HG02759 (cell line): ENCODE measurements at regions not wholly inside any gene's neighbourhood (a gene's known extent, or its start where the extent isn't known, plus 50 kb on each side); places are given as distances from the start of the nearest gene placed in this dataset.
"Not testable (repeated sequence)": the region's sequence is repeated elsewhere in the genome, so short reads cannot be mapped to it uniquely, and the experiment has no call there.

Source experiments
- ATAC-seq: cut with Tn5 transposase; IDR thresholded peaks from one replicate; pipeline ENCODE4 v1.9.1; 2021; ENCODE audit warnings: mild to moderate bottlenecking, moderate library complexity; ENCODE audit not compliant: unreplicated experiment

GRCh38 chr4:138805736-138806135 is 209.8 kb upstream of the NOCT start:
- ATAC-seq: no peak

DNA sequence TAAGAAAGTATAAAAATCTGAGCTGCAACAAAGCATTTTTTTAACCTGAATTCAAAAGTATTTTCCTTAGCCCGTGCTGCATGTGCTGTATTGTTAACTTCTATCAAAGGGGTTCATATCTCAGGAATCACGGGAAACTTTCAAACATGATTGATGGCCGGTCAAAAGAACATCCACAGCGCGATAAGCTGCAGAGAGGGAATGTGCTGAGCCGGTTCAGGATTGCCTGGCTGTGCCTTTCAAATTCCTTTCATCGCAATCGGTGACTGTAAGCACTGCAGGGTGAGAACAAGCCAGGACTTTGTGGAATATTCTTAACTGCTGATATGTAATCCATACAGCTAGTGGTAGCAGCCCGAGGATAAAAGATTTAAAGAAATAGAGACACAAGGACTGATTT is 210.9 kb upstream of the NOCT start:
- no peak for ATAC-seq

DNA sequence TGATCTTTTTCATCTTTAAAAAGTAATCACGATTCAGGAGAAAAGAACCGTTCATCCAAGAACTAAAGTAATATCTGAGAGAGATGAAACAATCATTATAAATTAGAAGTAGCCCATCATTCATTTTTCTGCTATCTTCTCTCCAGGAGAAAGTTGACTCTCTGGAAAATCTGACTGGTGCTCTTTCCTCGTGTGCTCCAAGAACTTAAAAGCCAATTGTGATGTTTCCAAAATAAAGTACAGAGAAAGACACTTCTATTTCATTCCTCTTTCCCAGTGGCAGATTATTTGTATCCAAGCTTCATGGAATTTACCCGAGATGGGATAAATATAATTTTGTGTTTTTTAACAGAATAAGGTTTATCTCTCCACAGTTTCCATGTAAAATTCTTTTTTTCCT is 212.5 kb upstream of the NOCT start:
- ATAC-seq: no peak

GRCh38 chr4:138802499-138802898 is 213.1 kb upstream of the NOCT start:
- ATAC-seq: no peak

GRCh38 chr4:138800421-138800820 is 215.2 kb upstream of the NOCT start:
- no peak for ATAC-seq

- ATAC-seq: no peak
Measured at GRCh38 chr4:138798404-138798803, 217.2 kb upstream of the NOCT start.

- no peak for ATAC-seq
Measured at GRCh38 chr4:138797646-138798045, 217.9 kb upstream of the NOCT start.

GRCh38 chr4:138796761-138797160 is 218.8 kb upstream of the NOCT start:
- no peak for ATAC-seq

DNA sequence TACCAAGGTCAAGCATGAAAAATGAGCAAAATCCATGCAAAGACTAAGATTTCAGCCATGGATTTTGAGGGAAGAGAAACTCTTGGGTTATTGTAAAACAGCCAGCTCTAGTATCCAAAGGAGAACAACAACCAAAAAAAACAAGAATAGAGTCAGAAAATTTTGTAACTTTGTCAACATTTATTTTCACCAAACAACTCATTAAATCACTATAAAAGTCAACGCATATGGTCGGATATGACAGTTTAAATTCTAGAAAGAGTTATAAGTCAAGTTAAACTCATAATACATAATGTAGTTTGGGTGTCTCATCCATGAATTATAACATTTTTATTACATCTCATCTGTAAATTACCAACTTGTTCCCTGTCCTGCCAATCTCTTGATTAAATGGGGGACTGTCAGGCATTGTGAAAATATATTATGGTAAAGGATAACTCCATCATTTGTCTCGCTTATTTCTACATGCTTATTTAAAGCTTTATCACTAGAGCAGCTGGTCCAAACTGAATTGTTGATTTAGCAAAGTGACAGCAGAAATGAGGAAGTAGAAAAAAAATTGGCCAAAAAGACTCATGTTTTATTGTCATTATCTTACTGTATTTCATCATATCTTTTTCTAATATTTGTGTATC is 224.8 kb upstream of the NOCT start:
- ATAC-seq: no peak

GRCh38 chr4:138789796-138790195 is 225.8 kb upstream of the NOCT start:
- no peak for ATAC-seq

DNA sequence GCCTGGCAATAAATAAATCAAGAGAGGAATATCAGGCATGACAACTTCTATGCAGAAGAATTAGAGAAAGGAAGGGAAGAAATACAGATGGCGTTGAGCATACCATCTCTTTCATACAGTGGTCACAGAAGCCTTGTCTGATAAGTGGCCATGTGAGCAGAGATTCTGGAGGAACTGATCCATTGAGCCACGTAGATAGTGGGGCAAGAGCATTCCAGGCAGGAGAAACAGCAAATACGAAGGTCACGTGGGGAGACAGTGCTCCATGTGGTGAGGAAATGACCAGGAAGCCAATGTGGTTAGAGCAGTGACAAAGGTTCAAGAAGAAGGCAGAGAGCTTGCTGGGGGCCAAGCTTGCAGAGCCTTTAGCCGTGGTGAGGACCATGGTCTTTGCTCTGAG is 226.7 kb upstream of the NOCT start:
- no peak for ATAC-seq

- ATAC-seq: no peak
Measured at GRCh38 chr4:138788267-138788790, 227.3 kb upstream of the NOCT start.

- not testable (repeated sequence) for ATAC-seq
Measured at GRCh38 chr4:138779761-138780160, 235.8 kb upstream of the NOCT start.

DNA sequence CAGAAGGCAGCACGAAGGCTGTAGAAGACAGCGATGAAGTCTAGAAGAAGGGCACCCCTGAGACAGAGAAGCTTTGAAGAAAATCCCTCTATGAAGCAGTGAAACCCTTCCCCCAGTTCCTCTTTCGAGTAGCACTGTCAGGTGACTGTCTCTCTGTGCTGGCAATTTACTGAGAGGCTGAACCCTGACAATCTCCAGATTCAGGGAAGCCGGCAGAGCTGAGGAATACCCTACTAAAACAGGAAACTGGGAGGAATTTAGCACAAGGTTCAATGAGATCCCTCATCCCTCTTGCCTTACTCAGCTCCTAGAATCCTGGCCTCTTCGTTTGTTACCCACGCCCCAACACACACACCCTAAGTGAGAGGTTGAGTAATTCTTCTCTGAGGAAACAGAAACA is 239.7 kb upstream of the NOCT start:
- peak; percentile 98 for ATAC-seq

DNA sequence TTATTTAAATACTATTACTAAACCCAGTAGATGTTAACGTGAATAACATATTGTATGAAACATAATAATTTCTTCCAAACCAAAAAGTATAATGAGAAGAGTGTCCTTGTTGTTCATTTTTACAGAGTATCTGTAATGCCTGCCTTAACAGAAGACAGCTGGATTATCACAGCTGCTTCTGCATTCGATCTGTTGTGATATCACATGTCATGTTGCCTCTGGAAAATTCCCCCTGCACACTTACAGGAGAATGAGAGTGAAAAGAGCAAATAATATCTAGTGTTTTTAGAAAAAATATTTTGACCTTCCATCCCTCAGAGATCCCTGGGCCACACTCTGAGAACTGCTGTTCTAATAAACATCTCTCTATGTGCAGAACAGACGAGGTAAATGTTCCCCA is 240.1 kb upstream of the NOCT start:
- peak; percentile 19 for ATAC-seq

- ATAC-seq: no peak
Measured at GRCh38 chr4:138774940-138775339, 240.6 kb upstream of the NOCT start.

DNA sequence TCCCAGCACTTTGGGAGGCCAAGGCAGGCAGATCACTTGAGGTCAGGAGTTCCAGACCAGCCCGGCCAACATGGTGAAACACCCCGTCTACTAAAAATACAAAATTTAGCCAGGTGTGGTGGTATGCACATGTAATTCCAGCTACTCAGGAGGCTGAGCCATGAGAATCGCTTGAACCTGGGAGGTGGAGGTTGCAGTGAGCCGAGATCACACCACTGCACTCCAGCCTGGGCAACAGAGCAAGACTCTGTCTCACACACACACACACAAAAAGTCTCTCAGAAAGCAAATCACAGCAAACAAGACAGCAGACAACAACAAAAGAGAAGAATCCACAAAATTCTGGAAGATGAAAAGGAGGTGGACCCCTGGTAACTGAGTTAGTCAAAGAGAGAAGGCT is 241.5 kb upstream of the NOCT start:
- ATAC-seq: not testable (repeated sequence)

DNA sequence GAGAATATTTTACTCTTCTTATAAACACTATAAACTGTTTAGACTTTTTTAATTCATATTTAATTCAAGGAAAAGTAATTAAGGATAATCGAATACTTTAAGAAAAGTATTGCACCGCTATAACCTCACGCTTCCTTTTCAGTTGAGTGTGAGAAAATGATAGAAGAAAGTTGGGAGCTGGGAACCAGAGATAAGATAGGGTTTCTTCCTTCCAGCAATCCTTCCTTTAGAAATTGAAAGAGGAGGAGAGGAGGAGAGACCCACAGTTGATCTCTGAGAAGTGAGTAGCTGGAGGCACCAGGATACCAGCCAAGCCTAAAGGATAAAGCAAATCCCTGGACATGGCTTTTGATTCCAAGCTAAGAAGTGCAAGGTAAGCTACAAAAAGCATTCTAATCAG is 242.3 kb upstream of the NOCT start:
- no peak for ATAC-seq

DNA sequence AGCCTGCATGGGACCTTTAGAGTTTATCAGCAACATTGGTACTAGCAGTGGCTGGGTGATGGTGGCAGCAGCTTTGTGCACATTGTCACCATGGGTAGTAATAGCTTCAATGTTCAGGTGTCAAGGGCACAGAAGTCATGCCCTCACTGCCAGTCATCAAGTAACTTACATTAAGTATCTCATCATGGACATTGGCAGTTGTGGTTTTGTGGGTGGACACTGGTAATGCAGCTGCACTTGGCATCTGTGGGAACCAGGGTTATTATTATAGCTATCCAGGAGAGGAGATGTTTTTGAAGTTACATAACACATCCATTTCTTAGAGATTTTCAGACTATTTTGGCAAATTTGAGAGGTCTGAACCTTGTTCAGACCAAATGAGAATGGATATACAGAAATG is 243.2 kb upstream of the NOCT start:
- ATAC-seq: no peak

GRCh38 chr4:138770818-138771217 is 244.8 kb upstream of the NOCT start:
- no peak for ATAC-seq

- ATAC-seq: no peak
Measured at GRCh38 chr4:138766332-138766731, 249.2 kb upstream of the NOCT start.

- no peak for ATAC-seq
Measured at GRCh38 chr4:138765442-138765841, 250.1 kb upstream of the NOCT start.

DNA sequence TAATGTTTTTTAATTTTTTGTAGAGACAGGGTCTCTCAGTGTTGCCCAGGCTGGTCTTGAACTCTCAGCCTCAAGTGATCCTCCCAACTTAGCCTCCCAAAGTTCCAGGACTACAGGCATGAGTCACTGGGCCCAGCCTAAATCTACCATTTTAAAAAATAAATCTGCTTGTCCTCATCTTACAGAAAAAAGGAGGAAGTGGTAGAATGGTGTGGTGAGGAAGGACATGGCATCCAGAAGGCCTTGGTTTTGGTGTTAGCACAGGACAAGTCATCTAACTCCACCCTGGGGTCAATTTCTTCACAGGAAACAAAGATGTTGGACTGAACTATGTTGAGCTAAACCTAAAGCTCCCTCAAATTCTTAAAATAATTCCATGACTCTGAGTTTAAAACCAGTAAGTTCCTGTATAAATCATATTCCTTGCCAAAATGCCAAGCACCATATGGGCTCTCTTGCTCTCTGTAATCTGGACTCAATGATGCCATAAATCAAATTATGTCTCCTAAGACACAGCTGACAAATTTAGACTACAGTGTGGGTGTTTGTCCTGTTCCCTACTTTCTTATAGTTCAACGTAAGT is 253.9 kb upstream of the NOCT start:
- ATAC-seq: no peak
